NOMO-1 (cell line): ENCODE measurements at regions not wholly inside any gene's neighbourhood (a gene's known extent, or its start where the extent isn't known, plus 50 kb on each side); places are given as distances from the start of the nearest gene placed in this dataset.
A peak's percentile ranks its signal among the peaks of the same experiment; 100 is the strongest.
"Not testable (repeated sequence)": the region's sequence is repeated elsewhere in the genome, so short reads cannot be mapped to it uniquely, and the experiment has no call there.

ENCODE experiments used
- DNase-seq, 2 experiments: peaks; one replicate each; lab custom pipeline; 2025; ENCODE audit not compliant: unreplicated experiment in 2 of 2; lab: John Stamatoyannopoulos, UW

GRCh38 chr5:118311103-118311819, 677.1 kb downstream of the DTWD2 start:
- DNase-seq: no peak

GRCh38 chr5:118310401-118310800, 677.9 kb downstream of the DTWD2 start:
- no peak for DNase-seq

DNA sequence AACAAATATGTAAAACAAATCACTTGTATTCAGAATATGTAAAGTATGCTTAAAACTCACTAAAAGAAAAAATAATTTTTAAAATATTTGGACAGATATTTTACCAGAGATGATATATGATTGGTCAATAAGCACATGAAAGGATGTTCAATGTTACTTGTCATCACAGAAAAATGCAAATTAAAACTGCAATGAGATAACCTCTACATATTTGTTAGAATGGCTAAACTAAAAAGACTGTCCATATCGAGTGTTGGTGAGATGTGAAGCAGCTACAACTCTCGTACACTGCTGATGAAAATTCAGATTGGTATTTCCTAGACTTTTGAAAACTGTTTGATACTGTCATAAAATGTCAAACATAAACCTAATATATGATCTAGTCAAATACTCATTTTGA, 685.1 kb downstream of the DTWD2 start:
- no peak for DNase-seq

DNA sequence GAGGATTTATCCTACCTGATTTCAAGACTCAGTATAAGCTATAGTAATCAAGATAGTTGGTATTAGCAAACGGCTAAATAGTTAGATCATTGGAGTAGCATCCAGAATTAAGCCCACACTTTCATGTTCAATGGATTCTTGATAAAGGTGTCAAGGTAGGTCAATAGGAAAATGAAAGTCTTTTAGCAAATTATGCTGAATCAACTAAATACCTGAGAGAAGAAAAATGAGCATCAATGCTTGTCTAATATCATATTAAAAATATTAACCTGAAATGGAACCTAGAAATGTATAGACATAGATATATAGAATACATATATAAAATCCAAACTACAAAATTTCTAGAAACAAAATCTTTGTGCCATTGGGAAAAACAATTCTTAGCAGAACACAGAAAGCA, 685.6 kb downstream of the DTWD2 start:
- DNase-seq: no peak

DNA sequence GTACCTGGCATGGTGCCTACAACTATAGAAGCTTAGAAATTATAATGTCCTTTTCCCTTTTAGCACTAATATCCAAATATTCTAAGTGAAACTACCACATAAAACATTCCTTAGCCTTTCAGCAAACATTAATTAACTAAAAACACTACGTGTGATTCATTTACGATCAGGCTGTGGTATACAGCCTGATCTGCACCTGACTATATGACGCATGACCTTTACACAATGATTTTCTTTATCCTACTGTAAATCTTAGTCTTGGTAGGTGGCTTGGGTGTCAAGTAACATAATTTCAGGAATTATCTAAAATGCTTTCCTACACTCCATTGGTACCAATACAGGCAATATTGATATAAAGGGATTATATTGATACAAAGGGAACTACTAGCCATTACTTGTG, 686.7 kb downstream of the DTWD2 start:
- no peak for DNase-seq

DNA sequence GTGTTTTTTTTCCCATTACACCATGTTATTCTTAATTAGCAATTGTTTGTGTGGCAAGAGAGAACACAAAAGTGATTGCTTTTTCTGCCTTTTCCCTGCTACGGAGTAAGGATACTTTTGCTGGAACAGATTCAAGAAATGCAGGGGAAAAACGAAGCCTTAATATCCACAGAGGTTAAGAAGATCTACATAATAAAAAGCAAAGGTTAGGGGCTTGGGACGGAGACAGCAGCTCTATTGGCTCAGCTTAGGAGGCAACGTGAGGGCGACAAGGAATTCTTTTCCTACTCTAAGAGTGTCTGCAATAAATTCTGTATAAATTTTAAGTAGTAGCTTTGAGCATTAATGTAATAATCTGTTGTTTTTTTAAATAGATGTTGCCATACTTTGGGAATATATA, 693.3 kb downstream of the DTWD2 start:
- DNase-seq: no peak

- DNase-seq: no peak
Measured at GRCh38 chr5:118293378-118293777, 695.0 kb downstream of the DTWD2 start.

DNA sequence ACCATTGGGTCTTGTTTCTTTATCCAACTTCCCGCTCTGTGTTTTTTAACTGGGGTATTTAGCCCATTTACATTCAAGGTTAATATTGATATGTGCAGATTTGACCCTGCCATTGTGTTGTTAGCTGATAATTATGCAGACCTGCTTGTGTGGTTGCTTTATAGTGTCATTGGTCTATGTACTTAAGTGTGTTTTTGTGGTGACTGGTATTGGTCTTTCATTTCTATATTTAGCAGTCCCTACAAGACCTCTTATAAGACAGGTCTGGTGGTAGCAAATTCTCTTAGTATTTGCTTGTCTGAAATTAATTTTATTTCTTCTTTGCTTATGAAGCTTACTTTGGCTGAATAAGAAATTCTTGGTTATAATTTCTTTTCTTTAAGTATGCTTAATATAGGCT, 698.1 kb downstream of the DTWD2 start:
- no peak for DNase-seq

- not testable (repeated sequence) for DNase-seq
Measured at GRCh38 chr5:118284230-118284629, 704.1 kb downstream of the DTWD2 start.

GRCh38 chr5:118282480-118283038, 705.8 kb downstream of the DTWD2 start:
- not testable (repeated sequence) for DNase-seq

DNA sequence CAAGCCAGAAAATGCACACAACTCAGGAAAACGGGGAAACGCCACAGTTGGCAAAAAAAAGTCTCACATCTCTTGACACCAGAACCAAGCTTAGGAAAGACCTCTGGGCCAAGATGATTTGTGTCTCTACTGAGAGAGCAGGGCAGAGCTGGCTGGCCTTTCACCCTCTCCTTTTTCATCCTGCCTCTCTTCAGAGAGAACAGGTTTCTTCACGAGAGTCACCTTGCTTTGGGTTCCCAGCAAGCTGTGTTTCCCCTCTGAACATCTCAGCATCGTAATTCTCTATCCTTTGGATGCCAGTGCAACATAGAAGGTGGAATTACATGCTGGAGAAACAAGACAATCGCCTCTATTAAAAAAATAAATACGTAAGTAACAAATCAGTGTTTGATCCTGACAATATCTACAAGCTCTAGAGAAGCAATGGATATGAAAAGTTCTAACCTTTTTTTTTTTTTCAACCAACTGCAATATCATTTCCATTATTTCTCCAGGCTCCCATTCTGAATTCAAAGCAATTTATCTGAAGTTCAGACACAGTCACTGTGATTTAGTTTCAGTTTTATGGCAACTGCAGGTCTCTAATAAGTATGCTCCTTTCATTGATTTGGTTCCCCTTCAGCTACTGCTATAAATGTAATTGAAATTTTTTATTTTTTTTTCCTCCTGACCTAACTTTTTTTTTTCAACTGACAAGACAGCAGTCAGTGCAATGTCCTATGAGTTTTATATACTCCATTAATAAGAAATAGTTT, 708.6 kb downstream of the DTWD2 start:
- no peak for DNase-seq

- no peak for DNase-seq
Measured at GRCh38 chr5:118270526-118270925, 717.8 kb downstream of the DTWD2 start.

- no peak for DNase-seq
Measured at GRCh38 chr5:118258223-118258622, 730.1 kb downstream of the DTWD2 start.

DNA sequence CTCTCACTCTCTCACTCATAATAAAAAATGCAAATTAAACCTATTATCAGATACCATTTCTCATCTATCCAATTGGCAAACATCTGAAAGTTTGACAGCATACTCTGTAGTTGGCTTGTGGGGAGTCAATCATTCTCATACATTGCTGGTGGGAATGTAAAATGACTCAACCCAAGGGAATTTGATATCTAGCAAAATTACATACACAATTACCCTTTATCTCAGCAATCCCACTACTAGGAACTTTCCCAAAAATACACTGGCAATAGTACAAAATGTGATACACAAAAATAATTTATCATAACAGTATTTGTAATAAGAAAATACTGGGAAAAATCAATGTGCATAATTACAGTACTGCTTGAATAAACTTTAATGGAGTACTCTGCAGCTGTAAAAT, 731.3 kb downstream of the DTWD2 start:
- no peak for DNase-seq

- DNase-seq: no peak
Measured at GRCh38 chr5:118253225-118254061, 734.9 kb downstream of the DTWD2 start.

DNA sequence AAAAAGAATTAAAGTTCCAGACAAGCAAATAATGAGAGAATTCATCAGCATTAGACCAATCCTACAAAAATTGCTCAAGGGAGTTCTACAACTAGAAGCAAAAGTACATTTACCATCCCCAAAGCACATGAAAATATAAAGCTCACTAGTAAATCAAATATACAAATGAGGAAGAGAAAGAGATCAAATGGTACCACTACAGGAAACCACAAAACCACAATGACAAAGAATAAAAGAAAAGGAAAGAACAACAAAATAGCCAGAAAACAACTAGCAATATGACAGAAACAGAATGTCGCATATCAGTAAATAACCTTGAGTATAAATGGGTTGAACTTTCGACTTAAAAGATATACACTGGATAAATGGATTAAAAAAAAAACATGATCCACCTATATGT, 739.0 kb downstream of the DTWD2 start:
- peak; percentile 29 to 58 for DNase-seq

DNA sequence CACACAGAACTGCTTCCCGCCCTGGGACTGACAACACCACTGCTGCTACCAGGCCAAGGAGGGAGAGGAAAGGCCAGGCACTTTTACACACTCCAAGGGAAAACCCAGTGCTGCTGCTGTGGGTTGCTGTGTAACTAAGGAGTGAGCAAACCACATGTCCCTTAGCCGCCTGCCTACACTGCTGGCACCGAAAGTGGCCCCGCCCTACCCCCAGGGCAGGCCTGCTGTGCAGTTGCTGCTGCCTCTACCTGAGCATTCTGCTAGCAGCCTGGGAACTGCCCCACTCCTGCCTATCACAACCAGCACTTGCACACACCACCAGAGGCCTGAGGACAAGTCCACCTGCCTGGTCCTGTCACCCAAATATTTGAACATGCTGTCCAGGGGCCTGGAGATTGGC, 740.9 kb downstream of the DTWD2 start:
- DNase-seq: no peak

GRCh38 chr5:118243613-118244012, 744.7 kb downstream of the DTWD2 start:
- DNase-seq: no peak

DNA sequence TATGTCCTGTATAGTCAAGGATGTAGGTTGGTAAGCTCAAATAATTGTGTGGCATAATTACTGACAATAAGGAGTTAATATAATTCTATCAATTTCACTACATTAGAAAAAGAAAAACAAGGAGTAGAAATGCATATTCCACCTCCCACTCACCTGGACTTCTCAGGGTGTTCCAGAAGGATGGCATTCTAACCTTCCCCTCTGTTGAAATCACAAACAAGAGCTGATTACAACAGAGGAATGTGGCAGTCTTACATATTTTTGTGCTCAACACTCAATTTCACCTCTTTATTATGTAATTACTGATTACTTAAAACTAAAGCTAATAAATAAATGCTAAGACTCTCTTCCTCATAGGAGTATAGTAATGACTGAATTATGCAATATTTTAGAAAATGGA, 745.3 kb downstream of the DTWD2 start:
- DNase-seq: no peak

DNA sequence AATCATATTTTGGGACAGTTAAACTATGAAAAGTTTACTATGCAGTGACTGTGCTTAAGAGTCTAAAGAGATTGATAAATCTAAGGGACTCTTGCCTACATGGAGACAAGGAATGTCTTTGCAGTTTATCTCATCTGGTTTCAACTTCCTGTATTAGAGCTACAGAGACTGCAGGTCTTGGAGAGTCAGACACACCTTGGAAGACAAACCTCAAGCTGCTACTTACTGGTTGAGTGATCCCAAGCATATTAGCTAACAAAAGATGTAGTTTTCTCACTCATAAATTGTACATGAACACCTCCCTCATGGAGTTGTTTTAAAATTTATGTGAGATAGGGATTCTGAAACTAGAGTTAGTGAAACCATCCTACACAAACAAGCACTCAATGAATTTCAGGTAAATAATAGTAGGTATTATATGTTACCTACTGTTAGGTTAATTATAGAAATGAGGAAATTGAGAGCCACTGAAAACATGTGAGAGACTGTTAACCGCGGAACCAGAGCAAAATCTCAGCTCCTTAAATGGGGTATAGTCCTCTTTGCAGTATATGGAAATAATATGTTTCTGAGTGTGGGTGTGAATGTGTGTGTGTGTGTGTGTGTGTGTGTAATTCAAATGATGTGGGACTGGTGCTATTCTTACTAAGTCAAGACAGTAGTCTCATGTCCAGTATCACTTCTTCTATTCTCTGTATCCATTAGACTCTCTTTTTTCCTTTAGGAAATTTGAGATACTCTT, 752.1 kb downstream of the DTWD2 start:
- no peak for DNase-seq

- DNase-seq: no peak
Measured at GRCh38 chr5:118233606-118234005, 754.7 kb downstream of the DTWD2 start.
